ENCODE measurements at regions not wholly inside any gene's neighbourhood (a gene's known extent, or its start where the extent isn't known, plus 50 kb on each side); places are given as distances from the start of the nearest gene placed in this dataset.

GRCh38 chr1:245059806-245060424 lies 94.9 kb upstream of the KIF26B start:
- Histone ChIP-seq H3K27ac (ENCODE audit: low read length) (no peak overlapping the region), H3K4me3 (ENCODE audit: low read depth in 2 of 2, low read length in 2 of 2) (no peak overlapping the region), H3K9me3 (ENCODE audit: control insufficient read depth, insufficient read depth, low read depth, low read length) (no peaks in the 10 kb centered on the region), H3K4me1 (ENCODE audit: control insufficient read depth, insufficient read depth, low read length) (no peaks in the 10 kb centered on the region), H3K27me3 (ENCODE audit: control insufficient read depth, insufficient read depth, low read length) (no peaks in the 10 kb centered on the region), H3K36me3 (ENCODE audit: control insufficient read depth, insufficient read depth, low read length) (no peaks in the 10 kb centered on the region)
- ChIA-PET POLR2A (interaction anchor here (0.6 kb wide), 1 partner anchor 1601 kb away, joined by 3 read pairs; no protein-coding TSS in a partner anchor), CTCF (no interaction called here)
- ATAC-seq, result no peak
- intact Hi-C loops (cut with micrococcal nuclease; ENCODE audit: unreplicated experiment), result no loop called here
- no TSS peak for BruUV-seq (replicated peaks)
- DNase-seq (ENCODE audit: low read depth, low spot score), result no peak
- in situ Hi-C loops (cut with HindIII; ENCODE audit: low pct_unique_long_range_greater_than_20kb, low sequenced_read_pairs), result no loop called here
- TF ChIP-seq SIN3A (IDR thresholded peaks at IDR 0.05; ENCODE audit: borderline replicate concordance, insufficient read depth, low read depth, low read length) (no peak), REST (IDR thresholded peaks at IDR 0.05; ENCODE audit: insufficient read depth in 1 of 2, low read depth in 2 of 2, low read length in 1 of 2) (no peak), POLR2AphosphoS5 (IDR thresholded peaks at IDR 0.05; ENCODE audit: low read depth, low read length) (no peak), TCF7L2 (IDR thresholded peaks at IDR 0.05; ENCODE audit: low read depth, low read length) (no peak), CTCF (IDR thresholded peaks at IDR 0.05) (no peak)

GRCh38 chr1:245058882-245059281 lies 95.9 kb upstream of the KIF26B start:
- Histone ChIP-seq H3K27me3 (ENCODE audit: control insufficient read depth, insufficient read depth, low read length) (no peaks in the 10 kb centered on the region), H3K9me3 (ENCODE audit: control insufficient read depth, insufficient read depth, low read depth, low read length) (no peaks in the 10 kb centered on the region), H3K36me3 (ENCODE audit: control insufficient read depth, insufficient read depth, low read length) (no peaks in the 10 kb centered on the region), H3K27ac (ENCODE audit: low read length) (no peak overlapping the region), H3K4me1 (ENCODE audit: control insufficient read depth, insufficient read depth, low read length) (no peaks in the 10 kb centered on the region), H3K4me3 (ENCODE audit: low read depth in 2 of 2, low read length in 2 of 2) (no peak overlapping the region)
- TF ChIP-seq CTCF (IDR thresholded peaks at IDR 0.05) (no peak), TCF7L2 (IDR thresholded peaks at IDR 0.05; ENCODE audit: low read depth, low read length) (no peak), SIN3A (IDR thresholded peaks at IDR 0.05; ENCODE audit: borderline replicate concordance, insufficient read depth, low read depth, low read length) (no peak), POLR2AphosphoS5 (IDR thresholded peaks at IDR 0.05; ENCODE audit: low read depth, low read length) (no peak), REST (IDR thresholded peaks at IDR 0.05; ENCODE audit: insufficient read depth in 1 of 2, low read depth in 2 of 2, low read length in 1 of 2) (no peak)
- BruUV-seq (replicated peaks), result no TSS peak
- DNase-seq (ENCODE audit: low read depth, low spot score) (no peak), ATAC-seq (no peak)
- in situ Hi-C loops (cut with HindIII; ENCODE audit: low pct_unique_long_range_greater_than_20kb, low sequenced_read_pairs) (no loop called here), intact Hi-C loops (cut with micrococcal nuclease; ENCODE audit: unreplicated experiment) (no loop called here)
- ChIA-PET POLR2A (no interaction called here), CTCF (no interaction called here)
